ENCODE measurements at regions not wholly inside any gene's neighbourhood (a gene's known extent, or its start where the extent isn't known, plus 50 kb on each side); places are given as distances from the start of the nearest gene placed in this dataset.

DNA sequence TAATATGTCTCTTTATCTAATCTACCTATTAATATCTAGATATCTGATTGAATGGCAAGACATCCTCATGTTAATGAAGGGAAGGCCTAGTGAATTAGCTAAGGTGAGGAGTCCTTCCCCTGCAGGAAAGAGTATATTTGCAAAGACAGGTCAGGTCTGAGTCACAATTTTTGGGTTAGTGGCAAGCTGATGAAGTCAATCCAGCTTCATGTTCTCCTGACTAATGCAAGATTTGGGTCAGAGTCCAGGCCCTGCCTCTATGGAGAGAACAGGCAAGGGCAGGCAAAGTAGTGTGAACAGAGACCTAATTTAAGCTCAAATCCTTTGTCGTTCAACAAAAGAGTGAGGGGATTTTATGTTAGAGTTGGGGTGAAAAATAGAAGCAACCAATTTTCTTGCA, 496.7 kb downstream of the BMP2 start:
- TF ChIP-seq, protein P1, sequence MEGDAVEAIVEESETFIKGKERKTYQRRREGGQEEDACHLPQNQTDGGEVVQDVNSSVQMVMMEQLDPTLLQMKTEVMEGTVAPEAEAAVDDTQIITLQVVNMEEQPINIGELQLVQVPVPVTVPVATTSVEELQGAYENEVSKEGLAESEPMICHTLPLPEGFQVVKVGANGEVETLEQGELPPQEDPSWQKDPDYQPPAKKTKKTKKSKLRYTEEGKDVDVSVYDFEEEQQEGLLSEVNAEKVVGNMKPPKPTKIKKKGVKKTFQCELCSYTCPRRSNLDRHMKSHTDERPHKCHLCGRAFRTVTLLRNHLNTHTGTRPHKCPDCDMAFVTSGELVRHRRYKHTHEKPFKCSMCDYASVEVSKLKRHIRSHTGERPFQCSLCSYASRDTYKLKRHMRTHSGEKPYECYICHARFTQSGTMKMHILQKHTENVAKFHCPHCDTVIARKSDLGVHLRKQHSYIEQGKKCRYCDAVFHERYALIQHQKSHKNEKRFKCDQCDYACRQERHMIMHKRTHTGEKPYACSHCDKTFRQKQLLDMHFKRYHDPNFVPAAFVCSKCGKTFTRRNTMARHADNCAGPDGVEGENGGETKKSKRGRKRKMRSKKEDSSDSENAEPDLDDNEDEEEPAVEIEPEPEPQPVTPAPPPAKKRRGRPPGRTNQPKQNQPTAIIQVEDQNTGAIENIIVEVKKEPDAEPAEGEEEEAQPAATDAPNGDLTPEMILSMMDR (conservative IDR thresholded peaks at IDR 0.05): no peak
- H3K27ac ChIP-seq: no peak overlapping the region

DNA sequence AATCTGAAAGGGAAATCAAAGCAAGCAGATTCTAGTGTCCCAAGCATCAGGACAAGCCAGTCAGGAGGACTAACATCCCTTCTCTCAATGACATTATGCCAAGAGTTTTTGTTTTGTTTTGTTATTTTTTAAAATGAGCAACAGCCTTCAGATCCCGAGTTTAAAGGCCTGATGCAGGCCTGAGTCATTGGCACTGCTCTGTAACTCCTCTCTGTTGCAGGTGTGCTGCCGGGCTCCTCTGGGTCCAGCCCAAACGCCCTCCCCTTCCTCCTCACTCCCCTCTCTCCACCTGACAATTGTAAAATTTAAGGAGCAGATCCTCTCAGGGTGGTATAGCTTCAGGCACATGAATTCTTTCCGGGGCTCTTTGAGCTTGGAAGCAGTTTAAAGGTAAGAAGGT, 502.0 kb downstream of the BMP2 start:
- H3K27ac ChIP-seq: no peak overlapping the region
- TF ChIP-seq, protein P1 (conservative IDR thresholded peaks at IDR 0.05): no peak

DNA sequence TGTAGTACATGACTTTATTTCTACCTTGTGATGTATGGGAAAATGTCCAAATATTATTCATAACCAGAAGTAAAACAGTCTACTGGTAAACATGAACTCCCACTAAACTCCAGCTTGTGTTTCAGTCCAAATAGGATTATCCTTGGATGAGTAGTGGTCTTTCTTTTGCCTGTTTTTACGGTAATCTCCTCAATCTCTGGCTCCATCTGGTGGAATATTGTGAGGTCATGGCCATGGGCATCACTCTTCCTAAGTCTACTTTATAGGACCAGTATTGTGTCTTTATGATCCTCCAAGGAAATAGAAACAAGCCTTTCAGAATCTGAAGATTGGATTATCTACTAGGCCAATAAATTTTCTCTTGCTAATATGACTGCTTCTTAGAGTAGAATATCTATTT, 505.0 kb downstream of the BMP2 start:
- no peak overlapping the region for H3K27ac ChIP-seq
- TF ChIP-seq, protein P1 (conservative IDR thresholded peaks at IDR 0.05): peak; percentile 23; the same call in 1 of the 2 replicates

DNA sequence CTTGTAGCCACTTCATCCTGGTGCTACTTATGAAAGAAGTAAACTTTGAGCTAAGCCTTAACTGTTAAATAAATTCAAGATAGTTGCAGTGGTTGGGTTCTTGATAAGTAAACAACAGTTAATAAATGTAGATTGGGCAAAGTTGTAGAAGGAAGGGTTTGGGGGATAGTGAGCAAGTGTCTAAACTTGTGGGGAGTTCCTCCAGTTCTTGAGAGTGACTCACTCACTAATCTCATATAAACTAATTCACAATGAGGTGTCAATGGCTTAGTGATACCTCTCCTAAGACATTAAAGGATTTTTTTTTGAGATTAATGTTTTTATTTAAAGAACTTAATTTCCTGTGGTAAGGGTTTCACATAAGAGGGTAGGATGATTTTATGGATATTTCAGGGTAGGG, 507.4 kb downstream of the BMP2 start:
- TF ChIP-seq, protein P1 (conservative IDR thresholded peaks at IDR 0.05): no peak
- no peak overlapping the region for H3K27ac ChIP-seq

DNA sequence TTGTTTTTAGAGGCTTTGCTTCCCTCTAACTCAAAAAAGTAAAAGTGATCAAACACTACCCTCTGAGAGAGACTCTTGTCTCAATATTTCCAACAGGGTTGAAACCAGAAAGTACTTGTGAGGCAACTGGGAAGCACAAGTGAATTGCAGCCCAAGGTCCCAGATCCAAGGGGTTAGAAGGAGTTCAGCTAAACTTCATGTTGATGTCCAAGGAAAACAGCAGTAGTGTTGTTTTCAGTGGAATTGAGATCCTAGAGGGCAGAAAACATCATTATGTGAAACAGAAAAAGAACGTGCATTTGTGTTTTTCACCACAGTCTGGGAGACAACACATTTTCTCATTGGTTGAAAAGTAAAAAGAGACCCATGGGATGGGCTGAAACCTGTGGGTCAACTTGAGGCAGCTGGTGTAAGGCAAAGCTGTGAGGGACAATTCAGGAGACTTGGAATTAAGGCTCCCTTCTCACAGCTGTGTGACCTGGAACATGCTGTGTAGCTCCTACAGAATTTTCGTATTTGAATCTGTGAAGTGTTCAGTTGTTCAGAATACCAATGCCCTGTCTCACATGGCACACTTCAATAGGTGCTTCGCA, 508.3 kb downstream of the BMP2 start:
- TF ChIP-seq, protein P1 (conservative IDR thresholded peaks at IDR 0.05): no peak
- no peak overlapping the region for H3K27ac ChIP-seq

DNA sequence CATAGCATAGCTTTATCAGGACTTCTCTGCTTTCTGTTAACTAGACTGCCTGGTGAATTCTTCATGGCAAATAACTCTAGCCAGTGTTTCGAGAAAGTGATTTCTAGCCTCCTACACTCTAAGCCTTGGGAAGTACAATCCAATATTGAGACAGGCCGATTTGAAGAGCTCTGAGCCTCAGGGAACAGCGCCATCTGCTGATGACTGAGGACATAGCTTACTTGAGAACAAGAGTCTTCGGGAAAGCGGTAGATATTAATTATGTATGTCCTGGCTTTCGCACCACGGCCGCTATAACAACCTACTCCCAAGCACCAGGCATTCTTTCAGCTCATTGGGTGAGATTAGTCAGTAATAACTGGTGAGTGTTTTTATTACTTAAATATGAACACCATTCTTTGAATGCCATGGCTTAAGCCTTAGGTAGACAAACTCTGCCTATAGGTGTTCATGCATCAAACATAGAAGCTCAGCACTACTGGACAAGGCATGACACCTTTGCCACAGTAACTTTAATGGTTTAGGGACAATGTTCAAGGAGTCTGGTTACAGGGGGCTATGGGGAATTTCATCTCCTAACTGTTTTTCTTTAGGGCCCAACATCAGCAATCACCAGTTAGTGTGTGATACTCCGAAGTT, 518.6 kb downstream of the BMP2 start:
- TF ChIP-seq, protein P1 (conservative IDR thresholded peaks at IDR 0.05): peak; percentile 96
- no peak overlapping the region for H3K27ac ChIP-seq

DNA sequence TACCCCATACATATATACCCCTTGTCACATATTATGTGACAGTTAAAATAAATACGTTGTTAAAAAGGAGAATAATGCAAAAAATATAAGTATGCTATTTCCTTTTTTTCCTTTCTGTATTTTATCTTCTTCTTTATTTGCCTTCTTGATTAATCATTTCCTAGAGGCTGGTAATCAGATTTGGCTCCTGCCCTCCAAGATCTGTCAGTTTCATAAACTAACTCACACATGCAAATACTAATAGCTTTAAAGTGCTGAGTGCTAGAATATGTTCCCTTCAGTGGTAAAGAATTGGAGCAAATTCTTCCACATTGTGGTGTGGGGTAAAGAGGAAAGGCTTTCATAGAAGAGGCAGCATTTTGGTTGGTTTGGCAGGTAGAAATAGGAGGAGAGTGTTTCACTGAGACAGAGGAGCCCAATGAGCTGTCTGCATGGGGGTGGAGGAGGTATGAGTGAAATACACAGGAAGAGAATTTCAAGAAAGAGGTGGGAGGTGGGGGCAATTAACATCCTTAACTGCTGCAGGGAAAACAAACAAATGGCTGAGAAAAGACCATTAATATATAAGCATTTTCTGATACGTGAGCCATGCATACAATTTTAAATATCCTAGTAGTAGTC, 523.9 kb downstream of the BMP2 start:
- TF ChIP-seq, protein P1 (conservative IDR thresholded peaks at IDR 0.05): no peak
- H3K27ac ChIP-seq: no peak overlapping the region
